ENCODE measurements at regions not wholly inside any gene's neighbourhood (a gene's known extent, or its start where the extent isn't known, plus 50 kb on each side); places are given as distances from the start of the nearest gene placed in this dataset.

DNA sequence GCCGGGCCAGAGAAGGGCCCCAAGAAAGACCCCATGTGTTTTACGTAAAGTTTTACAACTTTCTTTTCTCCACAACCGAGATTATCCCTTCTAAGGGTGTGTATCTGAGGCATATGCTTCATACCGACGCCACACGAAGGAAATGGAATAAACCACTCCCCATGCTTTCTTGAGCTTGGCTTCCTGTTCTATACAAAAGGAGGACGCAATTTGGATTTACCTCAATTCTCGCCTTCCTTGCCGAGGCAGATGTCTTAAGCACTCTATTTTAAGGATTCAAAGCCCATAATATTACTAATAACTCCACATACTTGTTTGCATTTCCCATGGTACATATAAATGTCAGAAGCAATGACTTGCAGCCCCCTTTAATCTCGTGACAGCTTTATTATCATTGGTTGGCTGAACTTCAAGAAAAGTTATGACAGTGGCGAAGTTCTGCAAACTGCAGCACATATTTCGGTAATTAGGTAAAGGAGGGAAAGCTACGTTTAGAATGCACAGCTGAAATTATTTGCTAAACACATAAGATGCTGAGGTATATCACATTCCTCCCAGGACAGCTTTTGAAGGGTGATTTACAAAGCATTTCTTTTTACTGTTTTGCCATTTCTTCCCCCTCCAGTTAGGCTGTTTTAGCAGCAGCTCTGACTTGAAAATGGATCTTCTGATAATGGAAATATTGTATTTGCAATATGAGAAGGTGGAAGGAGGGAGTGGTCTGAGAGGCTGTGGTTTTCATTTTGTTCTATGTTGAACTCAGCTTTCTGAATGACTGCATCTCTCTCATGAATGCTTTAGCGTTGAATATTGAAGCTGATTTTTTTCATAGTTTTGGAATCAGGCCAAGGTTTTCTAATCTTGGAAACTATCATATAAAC lies 330.5 kb downstream of the EPHA7 start:
- Histone ChIP-seq H3K27me3 (ENCODE audit: control insufficient read depth in 4 of 4, insufficient read depth in 4 of 4, low read length in 3 of 4) (no peaks in the 10 kb centered on the region), H3K36me3 (ENCODE audit: control insufficient read depth in 4 of 4, insufficient read depth in 3 of 4, low read depth in 1 of 4, low read length in 3 of 4) (no peaks in the 10 kb centered on the region), H3K9me3 (ENCODE audit: control insufficient read depth in 4 of 4, low read length in 3 of 4) (no peaks in the 10 kb centered on the region), H3K27ac (ENCODE audit: low read depth in 1 of 2, low read length in 2 of 2) (no peak overlapping the region), H3K4me3 (ENCODE audit: low read depth in 1 of 3, low read length in 3 of 3) (no peak overlapping the region), H3K9ac (ENCODE audit: low read depth in 1 of 2, low read length in 2 of 2) (no peak overlapping the region), H3K4me1 (ENCODE audit: control insufficient read depth in 4 of 4, insufficient read depth in 4 of 4, low read length in 3 of 4) (no peaks in the 10 kb centered on the region)
- TF ChIP-seq RAD21 (IDR thresholded peaks at IDR 0.05) = no peak
- no peak for TF ChIP-seq HNF4G (IDR thresholded peaks at IDR 0.05)
- no peak for TF ChIP-seq HNF4A (conservative IDR thresholded peaks at IDR 0.05)
- no peak for TF ChIP-seq GABPA (IDR thresholded peaks at IDR 0.05 in 1 of 2, conservative IDR thresholded peaks at IDR 0.05 in 1 of 2)
- no peak for DNase-seq (ENCODE audit: low spot score)
- WGBS = 47% methylated on average over 14 of the region's 14 CpGs

DNA sequence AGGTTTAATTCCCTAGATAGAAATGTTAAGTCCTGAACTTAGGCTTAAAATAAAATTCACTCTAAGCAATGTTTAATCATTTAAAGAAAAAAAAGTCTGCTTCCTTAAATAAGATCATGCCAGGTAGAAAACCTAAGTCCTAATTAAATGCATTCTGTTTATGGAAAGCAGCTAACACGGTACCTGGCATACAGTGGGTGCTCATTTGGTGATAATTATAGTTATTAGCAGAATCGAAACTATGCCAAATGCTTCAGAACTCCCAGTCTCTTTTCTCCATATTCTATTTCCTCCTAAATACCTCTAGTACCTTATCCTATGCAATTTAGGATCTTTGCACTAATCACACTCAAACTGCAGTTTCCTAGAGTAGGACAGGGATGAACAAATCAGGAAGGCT lies 331.8 kb downstream of the EPHA7 start:
- H3K9me3 ChIP-seq (ENCODE audit: control insufficient read depth in 4 of 4, low read length in 3 of 4) = no peaks in the 10 kb centered on the region
- H3K4me1 ChIP-seq (ENCODE audit: control insufficient read depth in 4 of 4, insufficient read depth in 4 of 4, low read length in 3 of 4) = no peaks in the 10 kb centered on the region
- no peak overlapping the region for H3K27ac ChIP-seq (ENCODE audit: low read depth in 1 of 2, low read length in 2 of 2)
- no peak overlapping the region for H3K9ac ChIP-seq (ENCODE audit: low read depth in 1 of 2, low read length in 2 of 2)
- H3K36me3 ChIP-seq (ENCODE audit: control insufficient read depth in 4 of 4, insufficient read depth in 3 of 4, low read depth in 1 of 4, low read length in 3 of 4) = no peaks in the 10 kb centered on the region
- no peak overlapping the region for H3K4me3 ChIP-seq (ENCODE audit: low read depth in 1 of 3, low read length in 3 of 3)
- 58% methylated on average over 2 of the region's 2 CpGs for WGBS
- DNase-seq (ENCODE audit: low spot score) = no peak
- TF ChIP-seq FOXA1 (IDR thresholded peaks at IDR 0.05) = no peak
- TF ChIP-seq SP1 (IDR thresholded peaks at IDR 0.05) = no peak
- no peak for TF ChIP-seq NR2F2 (IDR thresholded peaks at IDR 0.05)
- TF ChIP-seq, protein P1, sequence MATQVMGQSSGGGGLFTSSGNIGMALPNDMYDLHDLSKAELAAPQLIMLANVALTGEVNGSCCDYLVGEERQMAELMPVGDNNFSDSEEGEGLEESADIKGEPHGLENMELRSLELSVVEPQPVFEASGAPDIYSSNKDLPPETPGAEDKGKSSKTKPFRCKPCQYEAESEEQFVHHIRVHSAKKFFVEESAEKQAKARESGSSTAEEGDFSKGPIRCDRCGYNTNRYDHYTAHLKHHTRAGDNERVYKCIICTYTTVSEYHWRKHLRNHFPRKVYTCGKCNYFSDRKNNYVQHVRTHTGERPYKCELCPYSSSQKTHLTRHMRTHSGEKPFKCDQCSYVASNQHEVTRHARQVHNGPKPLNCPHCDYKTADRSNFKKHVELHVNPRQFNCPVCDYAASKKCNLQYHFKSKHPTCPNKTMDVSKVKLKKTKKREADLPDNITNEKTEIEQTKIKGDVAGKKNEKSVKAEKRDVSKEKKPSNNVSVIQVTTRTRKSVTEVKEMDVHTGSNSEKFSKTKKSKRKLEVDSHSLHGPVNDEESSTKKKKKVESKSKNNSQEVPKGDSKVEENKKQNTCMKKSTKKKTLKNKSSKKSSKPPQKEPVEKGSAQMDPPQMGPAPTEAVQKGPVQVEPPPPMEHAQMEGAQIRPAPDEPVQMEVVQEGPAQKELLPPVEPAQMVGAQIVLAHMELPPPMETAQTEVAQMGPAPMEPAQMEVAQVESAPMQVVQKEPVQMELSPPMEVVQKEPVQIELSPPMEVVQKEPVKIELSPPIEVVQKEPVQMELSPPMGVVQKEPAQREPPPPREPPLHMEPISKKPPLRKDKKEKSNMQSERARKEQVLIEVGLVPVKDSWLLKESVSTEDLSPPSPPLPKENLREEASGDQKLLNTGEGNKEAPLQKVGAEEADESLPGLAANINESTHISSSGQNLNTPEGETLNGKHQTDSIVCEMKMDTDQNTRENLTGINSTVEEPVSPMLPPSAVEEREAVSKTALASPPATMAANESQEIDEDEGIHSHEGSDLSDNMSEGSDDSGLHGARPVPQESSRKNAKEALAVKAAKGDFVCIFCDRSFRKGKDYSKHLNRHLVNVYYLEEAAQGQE (IDR thresholded peaks at IDR 0.05) = no peak
- TF ChIP-seq, protein P2, sequence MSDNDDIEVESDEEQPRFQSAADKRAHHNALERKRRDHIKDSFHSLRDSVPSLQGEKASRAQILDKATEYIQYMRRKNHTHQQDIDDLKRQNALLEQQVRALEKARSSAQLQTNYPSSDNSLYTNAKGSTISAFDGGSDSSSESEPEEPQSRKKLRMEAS (IDR thresholded peaks at IDR 0.05) = no peak
- TF ChIP-seq RAD21 (IDR thresholded peaks at IDR 0.05) = no peak
- no peak for TF ChIP-seq FOXA2 (IDR thresholded peaks at IDR 0.05)
- TF ChIP-seq EGR1 (IDR thresholded peaks at IDR 0.05; ENCODE audit: low read depth in 2 of 2) = no peak
- TF ChIP-seq YY1 (IDR thresholded peaks at IDR 0.05) = no peak
- no peaks in the 10 kb centered on the region for H3K27me3 ChIP-seq (ENCODE audit: control insufficient read depth in 4 of 4, insufficient read depth in 4 of 4, low read length in 3 of 4)

DNA sequence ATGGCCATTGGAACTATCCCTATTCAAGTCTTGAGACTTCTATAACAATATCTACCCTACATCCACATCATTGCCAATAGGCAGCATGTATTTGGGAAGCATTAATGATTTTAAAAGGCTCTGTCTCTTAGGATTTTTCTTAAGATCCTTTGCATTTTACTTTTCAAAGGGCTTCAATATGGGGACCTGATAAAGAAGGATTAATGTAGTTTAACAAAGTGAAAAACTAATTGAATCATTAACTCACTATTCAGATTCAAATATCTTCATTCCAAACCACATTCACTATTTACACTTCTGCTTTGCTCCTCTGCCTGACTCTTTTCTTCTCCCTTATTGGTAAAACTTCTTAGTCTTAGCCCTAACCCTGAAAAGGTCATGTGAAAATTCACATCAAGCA lies 333.0 kb downstream of the EPHA7 start:
- TF ChIP-seq, protein P2 (IDR thresholded peaks at IDR 0.05) = no peak
- TF ChIP-seq RXRA (IDR thresholded peaks at IDR 0.05) = no peak
- no peak for TF ChIP-seq JUND (IDR thresholded peaks at IDR 0.05)
- TF ChIP-seq HNF4G (IDR thresholded peaks at IDR 0.05) = no peak
- H3K9ac ChIP-seq (ENCODE audit: low read depth in 1 of 2, low read length in 2 of 2) = no peak overlapping the region

More for the DNA sequence above, 333.0 kb downstream of the EPHA7 start:
- Histone ChIP-seq H3K36me3 (ENCODE audit: control insufficient read depth in 4 of 4, insufficient read depth in 3 of 4, low read depth in 1 of 4, low read length in 3 of 4) (no peaks in the 10 kb centered on the region), H3K4me3 (ENCODE audit: low read depth in 1 of 3, low read length in 3 of 3) (no peak overlapping the region), H3K27me3 (ENCODE audit: control insufficient read depth in 4 of 4, insufficient read depth in 4 of 4, low read length in 3 of 4) (no peaks in the 10 kb centered on the region), H3K4me1 (ENCODE audit: control insufficient read depth in 4 of 4, insufficient read depth in 4 of 4, low read length in 3 of 4) (no peaks in the 10 kb centered on the region), H3K27ac (ENCODE audit: low read depth in 1 of 2, low read length in 2 of 2) (no peak overlapping the region), H3K9me3 (ENCODE audit: control insufficient read depth in 4 of 4, low read length in 3 of 4) (no peaks in the 10 kb centered on the region)
- DNase-seq (ENCODE audit: low spot score) = no peak

Data from liver (tissue), 7 donors.